ENCODE measurements at regions not wholly inside any gene's neighbourhood (a gene's known extent, or its start where the extent isn't known, plus 50 kb on each side); places are given as distances from the start of the nearest gene placed in this dataset.

DNA sequence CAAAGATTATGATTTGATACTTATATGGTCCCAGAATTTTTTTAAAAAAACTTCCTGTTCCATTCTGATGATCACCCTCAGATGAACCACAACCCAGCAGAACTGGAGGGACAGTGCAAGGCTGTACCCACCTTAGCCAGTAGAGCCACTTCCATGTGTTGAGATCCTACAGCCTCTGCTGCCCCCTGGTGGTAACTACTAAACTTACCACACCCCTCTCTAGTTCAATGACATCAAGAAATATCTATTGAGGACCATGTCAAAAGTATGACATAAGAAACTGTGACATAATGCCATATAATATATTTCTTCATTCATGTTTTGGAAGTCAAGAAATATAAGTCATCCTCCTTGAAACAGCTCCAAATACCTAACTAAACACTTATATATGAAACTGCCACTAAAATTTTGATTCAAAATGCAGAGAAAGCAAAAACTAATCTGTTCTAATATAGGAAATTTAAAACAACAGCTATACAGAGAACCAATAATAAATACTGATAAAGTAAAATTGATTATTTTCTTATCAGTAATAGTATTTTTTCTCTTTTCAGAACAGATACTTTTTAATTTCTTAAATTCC is 412.6 kb downstream of the KCTD12 start:
- Histone ChIP-seq H3K4me1 (ENCODE audit: control insufficient read depth in 2 of 2, insufficient read depth in 2 of 2, low read length in 2 of 2) (no peaks in the 10 kb centered on the region), H3K36me3 (ENCODE audit: control insufficient read depth in 2 of 2, insufficient read depth in 2 of 2, low read length in 1 of 2) (no peaks in the 10 kb centered on the region), H3K4me3 (ENCODE audit: low read length in 2 of 2) (no peak overlapping the region), H3K27ac (ENCODE audit: low read depth in 1 of 2, low read length in 1 of 2) (no peak overlapping the region), H3K9me3 (ENCODE audit: control insufficient read depth in 2 of 2, insufficient read depth in 1 of 2, low read length in 1 of 2) (no peaks in the 10 kb centered on the region), H3K27me3 (ENCODE audit: control insufficient read depth in 2 of 2, insufficient read depth in 1 of 2, low read length in 1 of 2) (no peaks in the 10 kb centered on the region)
- peak; percentile 42 to 89 (median 79) for DNase-seq (ENCODE audit: low read depth in 6 of 9, low spot score in 9 of 9)

DNA sequence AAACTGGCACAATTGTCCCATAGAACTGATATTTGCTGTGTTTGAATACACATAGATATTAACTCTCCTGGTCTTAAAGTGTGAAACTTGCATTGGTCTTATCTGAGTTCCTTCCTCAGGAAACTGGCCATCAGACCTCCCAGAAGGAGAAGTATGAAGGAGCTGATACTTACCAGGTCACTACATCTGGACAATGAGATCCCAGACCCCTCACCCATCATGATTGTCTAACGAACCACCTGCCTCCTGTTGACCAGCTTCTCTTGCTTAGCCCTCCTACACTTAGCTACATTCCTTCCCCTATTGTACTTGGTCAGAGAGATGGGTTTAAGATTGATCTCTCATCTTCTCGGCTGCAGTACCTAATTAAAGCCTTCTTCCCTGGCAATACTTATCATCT is 413.3 kb downstream of the KCTD12 start:
- H3K27me3 ChIP-seq (ENCODE audit: control insufficient read depth in 2 of 2, insufficient read depth in 1 of 2, low read length in 1 of 2): no peaks in the 10 kb centered on the region
- WGBS: 96% methylated on average over 2 of the region's 2 CpGs
- no peaks in the 10 kb centered on the region for H3K4me1 ChIP-seq (ENCODE audit: control insufficient read depth in 2 of 2, insufficient read depth in 2 of 2, low read length in 2 of 2)
- H3K36me3 ChIP-seq (ENCODE audit: control insufficient read depth in 2 of 2, insufficient read depth in 2 of 2, low read length in 1 of 2): no peaks in the 10 kb centered on the region
- DNase-seq (ENCODE audit: low read depth in 6 of 9, low spot score in 9 of 9): no peak
- H3K9me3 ChIP-seq (ENCODE audit: control insufficient read depth in 2 of 2, insufficient read depth in 1 of 2, low read length in 1 of 2): no peaks in the 10 kb centered on the region
- no peak overlapping the region for H3K4me3 ChIP-seq (ENCODE audit: low read length in 2 of 2)
- no peak overlapping the region for H3K27ac ChIP-seq (ENCODE audit: low read depth in 1 of 2, low read length in 1 of 2)

DNA sequence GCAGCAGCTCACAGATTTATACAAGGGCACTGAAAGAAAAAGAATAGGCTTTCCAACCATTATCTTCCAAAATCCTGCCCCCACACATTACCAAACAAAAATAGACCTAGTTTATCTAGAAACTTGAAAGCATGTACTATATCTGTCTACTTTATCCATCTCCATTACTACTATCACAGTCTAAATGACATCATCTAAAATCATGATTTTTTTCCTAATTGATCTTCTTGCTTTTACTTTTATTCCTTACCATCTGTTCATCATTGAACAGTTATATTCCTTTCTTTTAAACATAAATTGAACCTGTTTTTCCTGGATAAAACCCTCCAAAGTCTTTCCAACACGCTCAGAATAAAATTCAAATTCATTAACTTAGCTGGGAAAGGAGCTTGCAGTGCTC is 414.7 kb downstream of the KCTD12 start:
- WGBS: 95% methylated on average over 1 of the region's 1 CpG
- H3K4me3 ChIP-seq (ENCODE audit: low read length in 2 of 2): no peak overlapping the region
- no peaks in the 10 kb centered on the region for H3K9me3 ChIP-seq (ENCODE audit: control insufficient read depth in 2 of 2, insufficient read depth in 1 of 2, low read length in 1 of 2)
- no peaks in the 10 kb centered on the region for H3K27me3 ChIP-seq (ENCODE audit: control insufficient read depth in 2 of 2, insufficient read depth in 1 of 2, low read length in 1 of 2)
- H3K36me3 ChIP-seq (ENCODE audit: control insufficient read depth in 2 of 2, insufficient read depth in 2 of 2, low read length in 1 of 2): no peaks in the 10 kb centered on the region
- H3K27ac ChIP-seq (ENCODE audit: low read depth in 1 of 2, low read length in 1 of 2): no peak overlapping the region
- no peaks in the 10 kb centered on the region for H3K4me1 ChIP-seq (ENCODE audit: control insufficient read depth in 2 of 2, insufficient read depth in 2 of 2, low read length in 2 of 2)
- DNase-seq (ENCODE audit: low read depth in 6 of 9, low spot score in 9 of 9): no peak

DNA sequence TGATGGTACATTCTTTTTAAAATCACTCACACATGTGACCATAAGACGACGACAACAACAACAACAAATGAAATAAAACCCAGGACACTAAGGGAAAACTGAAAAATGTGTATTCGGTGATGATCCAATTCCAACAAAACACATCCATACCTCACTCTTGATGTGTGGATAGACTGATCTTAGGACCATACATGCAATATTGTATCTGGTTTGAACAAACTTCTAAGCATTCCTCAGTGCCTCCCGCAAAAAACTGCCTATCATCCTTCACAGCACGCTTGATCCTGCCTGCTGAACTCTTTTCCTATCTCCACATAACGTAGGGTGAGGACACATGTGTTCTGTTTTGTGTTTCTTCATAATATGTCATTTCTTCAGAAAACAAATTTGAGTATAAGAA is 415.2 kb downstream of the KCTD12 start:
- WGBS: 94% methylated on average over 6 of the region's 6 CpGs
- DNase-seq (ENCODE audit: low read depth in 6 of 9, low spot score in 9 of 9): no peak
- Histone ChIP-seq H3K27ac (ENCODE audit: low read depth in 1 of 2, low read length in 1 of 2) (no peak overlapping the region), H3K36me3 (ENCODE audit: control insufficient read depth in 2 of 2, insufficient read depth in 2 of 2, low read length in 1 of 2) (no peaks in the 10 kb centered on the region), H3K4me3 (ENCODE audit: low read length in 2 of 2) (no peak overlapping the region), H3K27me3 (ENCODE audit: control insufficient read depth in 2 of 2, insufficient read depth in 1 of 2, low read length in 1 of 2) (no peaks in the 10 kb centered on the region), H3K9me3 (ENCODE audit: control insufficient read depth in 2 of 2, insufficient read depth in 1 of 2, low read length in 1 of 2) (no peaks in the 10 kb centered on the region), H3K4me1 (ENCODE audit: control insufficient read depth in 2 of 2, insufficient read depth in 2 of 2, low read length in 2 of 2) (no peaks in the 10 kb centered on the region)

DNA sequence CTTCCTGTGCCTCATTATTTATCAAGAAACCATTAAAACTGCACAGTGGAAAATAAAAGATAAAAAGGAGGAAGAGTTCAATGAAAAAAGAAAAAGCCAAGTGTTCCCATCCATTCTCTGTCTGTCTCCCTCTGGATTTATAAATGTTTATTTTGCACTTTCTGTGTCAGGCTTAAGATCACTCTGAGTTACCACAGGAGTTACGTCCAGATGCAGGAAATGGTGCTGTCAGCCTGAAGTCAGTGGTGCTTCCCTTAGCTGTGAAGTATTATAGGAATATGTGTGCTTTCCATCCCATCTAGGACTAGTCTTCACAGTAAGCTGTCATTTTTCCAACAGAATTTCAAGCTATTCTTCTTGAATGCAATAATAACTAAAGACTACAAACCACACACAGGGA is 420.2 kb downstream of the KCTD12 start:
- no peak overlapping the region for H3K4me3 ChIP-seq (ENCODE audit: low read length in 2 of 2)
- no peak for DNase-seq (ENCODE audit: low read depth in 6 of 9, low spot score in 9 of 9)
- H3K27ac ChIP-seq (ENCODE audit: low read depth in 1 of 2, low read length in 1 of 2): no peak overlapping the region
- H3K27me3 ChIP-seq (ENCODE audit: control insufficient read depth in 2 of 2, insufficient read depth in 1 of 2, low read length in 1 of 2): no peaks in the 10 kb centered on the region
- no peaks in the 10 kb centered on the region for H3K9me3 ChIP-seq (ENCODE audit: control insufficient read depth in 2 of 2, insufficient read depth in 1 of 2, low read length in 1 of 2)
- 65% methylated on average over 1 of the region's 1 CpG for WGBS
- H3K4me1 ChIP-seq (ENCODE audit: control insufficient read depth in 2 of 2, insufficient read depth in 2 of 2, low read length in 2 of 2): no peaks in the 10 kb centered on the region
- H3K36me3 ChIP-seq (ENCODE audit: control insufficient read depth in 2 of 2, insufficient read depth in 2 of 2, low read length in 1 of 2): no peaks in the 10 kb centered on the region

DNA sequence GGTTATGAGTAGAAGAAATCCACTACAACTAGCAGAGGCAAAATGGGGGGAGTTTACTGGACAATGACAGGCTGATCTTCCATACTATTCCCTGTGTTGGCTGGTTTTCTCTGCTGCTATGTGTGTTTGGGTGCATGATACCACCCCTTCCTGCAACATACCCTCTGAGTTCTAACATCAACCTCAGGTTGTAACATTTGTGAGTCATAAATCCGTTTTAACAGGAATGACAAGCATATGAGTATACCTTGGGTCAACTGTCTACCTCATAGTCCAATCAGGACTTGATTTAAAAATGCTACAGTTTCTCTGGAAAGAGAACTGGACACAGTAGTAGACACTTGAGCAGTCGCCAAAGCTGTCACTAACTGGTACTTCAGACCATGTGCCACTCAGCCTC is 422.9 kb downstream of the KCTD12 start:
- H3K9me3 ChIP-seq (ENCODE audit: control insufficient read depth in 2 of 2, insufficient read depth in 1 of 2, low read length in 1 of 2): no peaks in the 10 kb centered on the region
- no peaks in the 10 kb centered on the region for H3K4me1 ChIP-seq (ENCODE audit: control insufficient read depth in 2 of 2, insufficient read depth in 2 of 2, low read length in 2 of 2)
- WGBS: 96% methylated on average over 2 of the region's 2 CpGs
- no peaks in the 10 kb centered on the region for H3K27me3 ChIP-seq (ENCODE audit: control insufficient read depth in 2 of 2, insufficient read depth in 1 of 2, low read length in 1 of 2)
- no peaks in the 10 kb centered on the region for H3K36me3 ChIP-seq (ENCODE audit: control insufficient read depth in 2 of 2, insufficient read depth in 2 of 2, low read length in 1 of 2)
- H3K27ac ChIP-seq (ENCODE audit: low read depth in 1 of 2, low read length in 1 of 2): no peak overlapping the region
- DNase-seq (ENCODE audit: low read depth in 6 of 9, low spot score in 9 of 9): no peak
- H3K4me3 ChIP-seq (ENCODE audit: low read length in 2 of 2): no peak overlapping the region

DNA sequence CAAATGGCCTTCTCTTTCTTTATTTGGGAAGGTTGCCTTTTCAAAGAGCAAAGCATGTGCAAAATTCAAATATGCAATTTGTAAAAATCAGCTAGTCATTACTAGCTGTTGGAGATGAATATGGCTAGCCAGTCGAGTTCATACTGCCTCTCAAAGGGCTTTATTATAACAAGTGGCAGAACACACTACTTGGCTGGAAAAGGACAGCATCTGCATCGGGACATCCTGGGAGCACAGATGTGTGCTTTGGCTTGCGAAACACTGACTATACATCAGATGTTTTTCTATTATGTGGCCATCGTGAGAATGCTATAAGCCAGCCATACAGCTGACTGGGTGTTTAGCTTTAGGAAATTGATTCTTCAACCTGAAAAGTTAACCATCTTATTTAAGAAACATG is 424.2 kb downstream of the KCTD12 start:
- Histone ChIP-seq H3K4me3 (ENCODE audit: low read length in 2 of 2) (no peak overlapping the region), H3K9me3 (ENCODE audit: control insufficient read depth in 2 of 2, insufficient read depth in 1 of 2, low read length in 1 of 2) (no peaks in the 10 kb centered on the region), H3K27me3 (ENCODE audit: control insufficient read depth in 2 of 2, insufficient read depth in 1 of 2, low read length in 1 of 2) (no peaks in the 10 kb centered on the region), H3K36me3 (ENCODE audit: control insufficient read depth in 2 of 2, insufficient read depth in 2 of 2, low read length in 1 of 2) (no peaks in the 10 kb centered on the region), H3K4me1 (ENCODE audit: control insufficient read depth in 2 of 2, insufficient read depth in 2 of 2, low read length in 2 of 2) (no peaks in the 10 kb centered on the region), H3K27ac (ENCODE audit: low read depth in 1 of 2, low read length in 1 of 2) (no peak overlapping the region)
- DNase-seq (ENCODE audit: low read depth in 6 of 9, low spot score in 9 of 9): no peak
- WGBS: 84% methylated on average over 4 of the region's 4 CpGs

DNA sequence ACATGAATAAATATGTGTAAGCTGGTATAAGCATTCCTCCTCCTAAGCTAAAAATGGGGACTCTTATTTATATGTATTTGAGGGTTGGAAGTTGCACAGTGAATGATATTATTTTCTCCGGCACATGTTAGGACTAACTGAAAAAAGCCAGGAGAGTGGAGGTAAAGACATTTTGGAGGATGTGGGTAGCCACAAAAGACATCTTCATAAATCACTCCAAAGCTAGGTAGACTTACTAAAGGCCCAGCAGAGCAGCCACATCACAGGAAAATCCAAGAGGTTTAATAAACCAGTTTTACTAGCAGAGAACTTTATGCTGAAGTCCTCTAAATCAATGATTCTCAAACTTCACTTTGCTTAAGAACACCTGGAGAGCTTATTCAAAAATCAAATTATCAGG is 424.7 kb downstream of the KCTD12 start:
- Histone ChIP-seq H3K27me3 (ENCODE audit: control insufficient read depth in 2 of 2, insufficient read depth in 1 of 2, low read length in 1 of 2) (no peaks in the 10 kb centered on the region), H3K9me3 (ENCODE audit: control insufficient read depth in 2 of 2, insufficient read depth in 1 of 2, low read length in 1 of 2) (no peaks in the 10 kb centered on the region), H3K36me3 (ENCODE audit: control insufficient read depth in 2 of 2, insufficient read depth in 2 of 2, low read length in 1 of 2) (no peaks in the 10 kb centered on the region), H3K4me3 (ENCODE audit: low read length in 2 of 2) (no peak overlapping the region), H3K4me1 (ENCODE audit: control insufficient read depth in 2 of 2, insufficient read depth in 2 of 2, low read length in 2 of 2) (no peaks in the 10 kb centered on the region), H3K27ac (ENCODE audit: low read depth in 1 of 2, low read length in 1 of 2) (no peak overlapping the region)
- DNase-seq (ENCODE audit: low read depth in 6 of 9, low spot score in 9 of 9): no peak
- 27% methylated on average over 1 of the region's 1 CpG for WGBS

DNA sequence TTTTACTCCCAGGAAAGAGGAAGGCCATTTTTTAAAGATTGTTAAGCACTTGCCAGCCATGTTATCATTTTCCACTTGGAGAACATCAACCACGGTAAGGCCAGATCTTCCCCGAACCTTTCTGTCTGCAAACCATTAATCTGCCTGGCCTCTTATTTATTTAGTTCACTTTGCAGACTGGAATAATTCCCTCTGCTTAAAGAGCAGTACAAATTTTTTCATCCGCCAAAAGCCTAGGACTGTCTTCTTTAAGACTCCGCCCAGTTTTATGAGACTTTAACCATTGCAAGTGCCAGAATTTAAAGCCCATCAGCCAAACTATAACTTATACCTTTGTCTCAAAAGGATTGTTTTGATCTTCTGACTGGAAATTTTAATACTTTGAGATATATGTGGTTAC is 426.3 kb downstream of the KCTD12 start:
- DNase-seq (ENCODE audit: low read depth in 6 of 9, low spot score in 9 of 9): no peak
- no peaks in the 10 kb centered on the region for H3K9me3 ChIP-seq (ENCODE audit: control insufficient read depth in 2 of 2, insufficient read depth in 1 of 2, low read length in 1 of 2)
- H3K4me1 ChIP-seq (ENCODE audit: control insufficient read depth in 2 of 2, insufficient read depth in 2 of 2, low read length in 2 of 2): no peaks in the 10 kb centered on the region
- H3K27ac ChIP-seq (ENCODE audit: low read depth in 1 of 2, low read length in 1 of 2): no peak overlapping the region
- 94% methylated on average over 4 of the region's 4 CpGs for WGBS
- no peaks in the 10 kb centered on the region for H3K27me3 ChIP-seq (ENCODE audit: control insufficient read depth in 2 of 2, insufficient read depth in 1 of 2, low read length in 1 of 2)
- no peaks in the 10 kb centered on the region for H3K36me3 ChIP-seq (ENCODE audit: control insufficient read depth in 2 of 2, insufficient read depth in 2 of 2, low read length in 1 of 2)
- H3K4me3 ChIP-seq (ENCODE audit: low read length in 2 of 2): no peak overlapping the region

DNA sequence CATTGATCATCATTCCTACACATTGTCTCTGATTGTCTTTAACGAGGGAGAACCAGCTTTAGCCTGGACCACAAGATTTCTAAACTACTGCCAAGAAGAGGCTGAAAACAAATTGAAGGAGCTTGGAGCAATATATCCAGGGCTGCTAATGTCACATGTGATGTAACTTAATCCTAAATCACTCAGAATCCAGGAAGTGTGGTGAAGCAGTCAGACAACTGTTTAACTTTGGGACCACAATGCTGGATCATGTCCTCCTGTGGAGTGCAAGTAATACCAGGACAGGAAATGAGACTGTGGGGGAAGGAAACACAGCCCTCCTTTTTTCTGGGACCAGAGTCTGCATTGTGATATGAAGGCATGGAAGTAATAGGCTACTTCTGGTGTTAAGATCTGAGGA is 430.2 kb downstream of the KCTD12 start:
- H3K27ac ChIP-seq (ENCODE audit: low read depth in 1 of 2, low read length in 1 of 2): no peak overlapping the region
- H3K4me1 ChIP-seq (ENCODE audit: control insufficient read depth in 2 of 2, insufficient read depth in 2 of 2, low read length in 2 of 2): no peaks in the 10 kb centered on the region
- H3K9me3 ChIP-seq (ENCODE audit: control insufficient read depth in 2 of 2, insufficient read depth in 1 of 2, low read length in 1 of 2): no peaks in the 10 kb centered on the region
- 23% methylated on average over 1 of the region's 1 CpG for whole genome bisulfite sequencing
- H3K36me3 ChIP-seq (ENCODE audit: control insufficient read depth in 2 of 2, insufficient read depth in 2 of 2, low read length in 1 of 2): no peaks in the 10 kb centered on the region
- no peak overlapping the region for H3K4me3 ChIP-seq (ENCODE audit: low read length in 2 of 2)
- H3K27me3 ChIP-seq (ENCODE audit: control insufficient read depth in 2 of 2, insufficient read depth in 1 of 2, low read length in 1 of 2): no peaks in the 10 kb centered on the region
- no peak for DNase-seq (ENCODE audit: low read depth in 6 of 9, low spot score in 9 of 9)

All from thymus (tissue), 11 donors.